SK-N-SH treated with all-trans-retinoic acid at 6 μM for 48 hours (cell line): ENCODE measurements at regions not wholly inside any gene's neighbourhood (a gene's known extent, or its start where the extent isn't known, plus 50 kb on each side); places are given as distances from the start of the nearest gene placed in this dataset.

Experiments
- ARNTL ChIP-seq: fragments of 450-650 bp; formaldehyde crosslinking; IDR thresholded peaks from 2 replicates; pipeline ENCODE4 v1.5.0; 2020; ENCODE audit warnings: low read depth, mild to moderate bottlenecking, moderate library complexity, borderline replicate concordance
- ISL1 ChIP-seq: fragments of 250-450 bp; sonication (Bioruptor Pico); IDR thresholded peaks from 2 replicates; pipeline ENCODE4 v2.1.2; 2022; ENCODE audit warnings: mild to moderate bottlenecking, moderate library complexity
- PPARA ChIP-seq: fragments of 250-450 bp; sonication (Bioruptor Pico); IDR thresholded peaks from 2 replicates; pipeline ENCODE4 v1.5.0; 2020; ENCODE audit warnings: mild to moderate bottlenecking, borderline replicate concordance
- RARB ChIP-seq: fragments of 250-450 bp; sonication (Bioruptor Pico); IDR thresholded peaks from 2 replicates; pipeline ENCODE4 v1.8.0; 2021; ENCODE audit warnings: mild to moderate bottlenecking, moderate library complexity
- TCF4 ChIP-seq: fragments of 250-450 bp; sonication (Bioruptor Pico); IDR thresholded peaks from 2 replicates; pipeline ENCODE4 v1.8.0; 2021; ENCODE audit warnings: mild to moderate bottlenecking, moderate library complexity, borderline replicate concordance
- TOX ChIP-seq: fragments of 250-450 bp; sonication (Bioruptor Pico); IDR thresholded peaks from 2 replicates; pipeline ENCODE4 v1.8.0; 2021; ENCODE audit warnings: mild to moderate bottlenecking, moderate library complexity, borderline replicate concordance
- ZC3H10 ChIP-seq: fragments of 250-450 bp; sonication (Bioruptor Pico); IDR thresholded peaks from 2 replicates; pipeline ENCODE4 v1.5.1; 2021; ENCODE audit warnings: mild to moderate bottlenecking, moderate library complexity
- ZFP30 ChIP-seq: fragments of 450-650 bp; formaldehyde crosslinking; IDR thresholded peaks from 2 replicates; pipeline ENCODE4 v1.5.0; 2022; ENCODE audit warnings: mild to moderate bottlenecking, moderate library complexity
- ZNF565 ChIP-seq: fragments of 450-650 bp; formaldehyde crosslinking; conservative IDR thresholded peaks from 2 replicates; pipeline ENCODE4 v1.5.0; 2020; ENCODE audit warnings: low read depth, mild to moderate bottlenecking, moderate library complexity
- TF ChIP-seq, protein P1 (sequence below): fragments of 250-450 bp; sonication (Bioruptor Pico); IDR thresholded peaks from 2 replicates; pipeline ENCODE4 v1.5.1; 2020; ENCODE audit warnings: low read depth, mild to moderate bottlenecking, moderate library complexity
- TF ChIP-seq, protein P2 (sequence below): fragments of 250-450 bp; sonication (Bioruptor Pico); IDR thresholded peaks from 2 replicates; pipeline ENCODE4 v1.8.0; 2020; ENCODE audit warnings: mild to moderate bottlenecking, moderate library complexity, borderline replicate concordance

DNA sequence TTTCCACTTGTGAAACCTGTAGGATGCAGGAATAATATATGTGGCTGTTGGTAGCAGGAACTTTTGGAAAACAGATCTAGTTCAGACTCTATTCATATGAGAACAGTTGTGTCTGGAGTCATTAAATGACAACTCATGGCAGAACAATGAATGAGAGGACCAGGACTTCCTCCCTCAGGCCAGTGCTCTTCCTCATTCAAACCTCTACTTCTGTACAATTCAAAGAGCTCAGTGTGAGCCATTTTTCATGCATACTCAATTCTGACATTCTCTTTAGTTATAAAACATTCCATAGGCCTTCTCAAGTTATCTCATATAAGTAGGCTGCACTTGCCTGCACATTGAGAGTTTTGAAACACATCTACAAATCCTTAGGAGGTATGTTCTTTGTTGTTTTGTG lies 1526.6 kb upstream of the FLRT2 start:
- TF ChIP-seq ISL1 (CRISPR knock-in tag) (no peak), ARNTL (no peak), ZNF565 (CRISPR knock-in tag) (no peak), RARB (CRISPR knock-in tag) (no peak), PPARA (no peak), TCF4 (CRISPR knock-in tag) (no peak), ZC3H10 (no peak), ZFP30 (CRISPR knock-in tag) (no peak), TOX (CRISPR knock-in tag) (no peak)
- TF ChIP-seq, protein P1, sequence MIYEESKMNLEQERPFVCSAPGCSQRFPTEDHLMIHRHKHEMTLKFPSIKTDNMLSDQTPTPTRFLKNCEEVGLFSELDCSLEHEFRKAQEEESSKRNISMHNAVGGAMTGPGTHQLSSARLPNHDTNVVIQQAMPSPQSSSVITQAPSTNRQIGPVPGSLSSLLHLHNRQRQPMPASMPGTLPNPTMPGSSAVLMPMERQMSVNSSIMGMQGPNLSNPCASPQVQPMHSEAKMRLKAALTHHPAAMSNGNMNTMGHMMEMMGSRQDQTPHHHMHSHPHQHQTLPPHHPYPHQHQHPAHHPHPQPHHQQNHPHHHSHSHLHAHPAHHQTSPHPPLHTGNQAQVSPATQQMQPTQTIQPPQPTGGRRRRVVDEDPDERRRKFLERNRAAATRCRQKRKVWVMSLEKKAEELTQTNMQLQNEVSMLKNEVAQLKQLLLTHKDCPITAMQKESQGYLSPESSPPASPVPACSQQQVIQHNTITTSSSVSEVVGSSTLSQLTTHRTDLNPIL: no peak
- TF ChIP-seq, protein P2, sequence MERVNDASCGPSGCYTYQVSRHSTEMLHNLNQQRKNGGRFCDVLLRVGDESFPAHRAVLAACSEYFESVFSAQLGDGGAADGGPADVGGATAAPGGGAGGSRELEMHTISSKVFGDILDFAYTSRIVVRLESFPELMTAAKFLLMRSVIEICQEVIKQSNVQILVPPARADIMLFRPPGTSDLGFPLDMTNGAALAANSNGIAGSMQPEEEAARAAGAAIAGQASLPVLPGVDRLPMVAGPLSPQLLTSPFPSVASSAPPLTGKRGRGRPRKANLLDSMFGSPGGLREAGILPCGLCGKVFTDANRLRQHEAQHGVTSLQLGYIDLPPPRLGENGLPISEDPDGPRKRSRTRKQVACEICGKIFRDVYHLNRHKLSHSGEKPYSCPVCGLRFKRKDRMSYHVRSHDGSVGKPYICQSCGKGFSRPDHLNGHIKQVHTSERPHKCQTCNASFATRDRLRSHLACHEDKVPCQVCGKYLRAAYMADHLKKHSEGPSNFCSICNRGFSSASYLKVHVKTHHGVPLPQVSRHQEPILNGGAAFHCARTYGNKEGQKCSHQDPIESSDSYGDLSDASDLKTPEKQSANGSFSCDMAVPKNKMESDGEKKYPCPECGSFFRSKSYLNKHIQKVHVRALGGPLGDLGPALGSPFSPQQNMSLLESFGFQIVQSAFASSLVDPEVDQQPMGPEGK (CRISPR knock-in tag): no peak
